Ascending aorta (tissue), 2 donors: ENCODE measurements at regions not wholly inside any gene's neighbourhood (a gene's known extent, or its start where the extent isn't known, plus 50 kb on each side); places are given as distances from the start of the nearest gene placed in this dataset.
A peak's percentile ranks its signal among the peaks of the same experiment; 100 is the strongest.
"Not testable (repeated sequence)": the region's sequence is repeated elsewhere in the genome, so short reads cannot be mapped to it uniquely, and the experiment has no call there.

Source experiments
- DNase-seq, 2 donors: peaks; one replicate each; pipeline ENCODE4 v3.0.0-alpha.2; 2019; ENCODE audit warnings: low spot score in 2 of 2
- H3K27ac ChIP-seq, 2 donors: fragments of 200-600 bp; sonication (generic); one replicate each; pipeline ENCODE4 v1.5.1; 2016 to 2017; ENCODE audit warnings: mild to moderate bottlenecking in 1 of 2
- H3K27me3 ChIP-seq: fragments of 200-600 bp; sonication (generic); one replicate; pipeline ENCODE4 v1.5.1; 2017
- H3K36me3 ChIP-seq, 2 donors: fragments of 200-600 bp; sonication (generic); one replicate each; pipeline ENCODE4 v1.5.1; 2016
- H3K4me1 ChIP-seq, 2 donors: fragments of 200-600 bp; sonication (generic); one replicate each; pipeline ENCODE4 v1.5.1; 2016 to 2017; ENCODE audit warnings: mild to moderate bottlenecking in 1 of 2
- H3K4me3 ChIP-seq, 2 donors: fragments of 200-600 bp; sonication (generic); one replicate each; pipeline ENCODE4 v1.5.1; 2016 to 2017; ENCODE audit warnings: mild to moderate bottlenecking in 1 of 2
- H3K9me3 ChIP-seq, 2 donors: fragments of 200-600 bp; sonication (generic); one replicate each; pipeline ENCODE4 v1.5.1; 2016
- CTCF ChIP-seq, 3 experiments: fragments of 200-600 bp in 2 of 3; fragments of 450-650 bp in 1 of 3; sonication (generic) in 2 of 3; IDR thresholded peaks; one replicate each; pipeline ENCODE4 v1.5.1; 2016 to 2019; ENCODE audit warnings: antibody characterized with exemption in 3 of 3, mild to moderate bottlenecking in 1 of 3, moderate library complexity in 1 of 3
- intact Hi-C: fragments of 100-400 bp; cut with DNase I; formaldehyde crosslinking; loops from one replicate; pipeline ENCODE4 v1.15.1; 2023

- H3K27ac ChIP-seq: no peak overlapping the region
- DNase-seq: no peak
- no peaks in the 10 kb centered on the region for H3K36me3 ChIP-seq
- H3K9me3 ChIP-seq: no peaks in the 10 kb centered on the region
- no peak for TF ChIP-seq CTCF (IDR thresholded peaks at IDR 0.05)
- no peaks in the 10 kb centered on the region for H3K4me1 ChIP-seq
- H3K27me3 ChIP-seq: no peaks in the 10 kb centered on the region
- H3K4me3 ChIP-seq: no peak overlapping the region
- intact Hi-C loops: loop anchor here (10.0 kb wide), 1 partner anchor 595 kb away; no protein-coding TSS in a partner anchor
Observed at GRCh38 chr5:126009566-126009965, 413.6 kb upstream of the GRAMD2B start.

- intact Hi-C loops, H3K9me3 ChIP-seq, H3K4me1 ChIP-seq, H3K4me3 ChIP-seq, H3K36me3 ChIP-seq, H3K27ac ChIP-seq, H3K27me3 ChIP-seq, DNase-seq: not testable (repeated sequence)
Observed at GRCh38 chr5:126011526-126011925, 411.7 kb upstream of the GRAMD2B start.

- no peak for TF ChIP-seq CTCF (IDR thresholded peaks at IDR 0.05)
- Histone ChIP-seq H3K27ac (no peak overlapping the region), H3K9me3 (no peaks in the 10 kb centered on the region), H3K4me1 (peaks cover 0 to 3% of the 10 kb centered on the region in 2 donors), H3K36me3 (no peaks in the 10 kb centered on the region), H3K4me3 (no peak overlapping the region), H3K27me3 (no peaks in the 10 kb centered on the region)
- intact Hi-C loops: no loop called here
- DNase-seq: no peak
Observed at GRCh38 chr5:126014676-126015075, 408.5 kb upstream of the GRAMD2B start.

- no peaks in the 10 kb centered on the region for H3K36me3 ChIP-seq
- intact Hi-C loops: no loop called here
- H3K27ac ChIP-seq: peak overlapping the region in 1 of 2 donors; percentile 6
- no peak overlapping the region for H3K4me3 ChIP-seq
- TF ChIP-seq CTCF (IDR thresholded peaks at IDR 0.05): no peak
- DNase-seq: no peak
- H3K9me3 ChIP-seq: no peaks in the 10 kb centered on the region
- peaks cover 0 to 3% of the 10 kb centered on the region in 2 donors for H3K4me1 ChIP-seq
- H3K27me3 ChIP-seq: no peaks in the 10 kb centered on the region
Observed at GRCh38 chr5:126015235-126016181, 407.7 kb upstream of the GRAMD2B start.

GRCh38 chr5:126016256-126016655 is 407.0 kb upstream of the GRAMD2B start:
- Histone ChIP-seq H3K4me1 (peaks cover 0 to 3% of the 10 kb centered on the region in 2 donors), H3K4me3 (no peak overlapping the region), H3K27me3 (no peaks in the 10 kb centered on the region), H3K9me3 (no peaks in the 10 kb centered on the region), H3K36me3 (no peaks in the 10 kb centered on the region), H3K27ac (no peak overlapping the region)
- intact Hi-C loops: no loop called here
- DNase-seq: no peak
- TF ChIP-seq CTCF (IDR thresholded peaks at IDR 0.05): no peak

- Histone ChIP-seq H3K36me3 (no peaks in the 10 kb centered on the region), H3K27me3 (no peaks in the 10 kb centered on the region), H3K27ac (no peak overlapping the region), H3K9me3 (no peaks in the 10 kb centered on the region), H3K4me3 (no peak overlapping the region), H3K4me1 (peaks cover 0 to 3% of the 10 kb centered on the region in 2 donors)
- TF ChIP-seq CTCF (IDR thresholded peaks at IDR 0.05): no peak
- no peak for DNase-seq
- intact Hi-C loops: no loop called here
Observed at GRCh38 chr5:126017096-126017495, 406.1 kb upstream of the GRAMD2B start.
